NCI-H748 (cell line): ENCODE measurements at regions not wholly inside any gene's neighbourhood (a gene's known extent, or its start where the extent isn't known, plus 50 kb on each side); places are given as distances from the start of the nearest gene placed in this dataset.

ENCODE experiments used
- DNase-seq: peaks from one replicate; lab custom pipeline; 2025; ENCODE audit not compliant: unreplicated experiment; lab: John Stamatoyannopoulos, UW

DNA sequence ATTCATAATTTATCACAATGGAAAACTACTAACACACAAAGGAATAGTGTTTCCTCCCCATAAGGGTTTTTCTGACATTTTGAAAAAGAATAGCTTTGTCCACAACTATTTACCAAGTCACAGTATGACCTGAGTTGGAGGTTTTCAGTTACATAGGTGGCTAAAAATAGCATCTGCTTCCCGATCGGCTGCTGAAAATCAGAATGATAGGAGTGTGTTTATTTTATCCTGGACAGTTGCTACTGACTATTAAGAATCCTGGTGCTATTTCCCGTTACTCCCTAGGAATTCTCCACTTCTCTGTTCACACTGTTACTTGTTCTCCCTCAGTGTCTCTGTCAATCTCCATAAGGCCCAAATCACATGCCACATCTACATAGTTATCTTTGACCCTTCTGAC, 353.9 kb upstream of the RARB start:
- DNase-seq = no peak

DNA sequence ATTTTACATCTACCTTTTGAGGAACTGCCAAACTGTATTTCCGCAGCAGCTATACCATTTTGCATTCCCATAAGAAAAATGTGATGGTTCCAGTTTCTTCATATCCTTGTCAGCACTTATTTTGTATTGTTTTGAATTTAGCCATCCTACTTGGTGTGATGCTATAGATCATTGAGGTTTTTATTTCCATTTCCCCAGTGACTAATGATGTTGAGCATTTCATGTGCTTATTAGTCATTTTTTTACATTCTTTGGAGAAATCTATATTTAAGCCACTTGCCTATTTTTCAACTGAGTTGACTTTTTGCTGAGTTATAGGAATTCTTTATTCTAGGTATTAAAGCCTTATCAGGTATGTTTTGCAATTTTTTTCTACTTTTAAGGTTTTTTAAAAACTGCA, 347.6 kb upstream of the RARB start:
- no peak for DNase-seq

DNA sequence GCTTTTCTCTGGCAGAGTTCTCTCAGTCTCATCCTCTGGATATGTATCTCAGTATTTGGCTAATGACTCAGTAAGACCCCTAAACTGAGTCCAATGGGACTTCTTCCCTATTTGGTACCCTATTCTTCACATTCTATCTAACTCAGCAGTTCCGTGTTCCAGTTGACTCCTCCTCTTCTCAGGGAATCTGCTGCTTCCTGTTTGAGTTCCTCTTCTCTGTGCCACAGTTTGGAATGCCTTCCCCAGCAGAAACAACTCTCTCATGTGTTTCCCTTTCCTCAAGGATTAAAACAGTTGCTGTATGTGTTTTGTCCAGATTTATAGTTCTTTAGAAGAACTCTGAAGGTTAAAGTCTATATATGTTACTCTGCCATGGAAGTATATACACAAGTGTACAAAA, 344.0 kb upstream of the RARB start:
- no peak for DNase-seq

DNA sequence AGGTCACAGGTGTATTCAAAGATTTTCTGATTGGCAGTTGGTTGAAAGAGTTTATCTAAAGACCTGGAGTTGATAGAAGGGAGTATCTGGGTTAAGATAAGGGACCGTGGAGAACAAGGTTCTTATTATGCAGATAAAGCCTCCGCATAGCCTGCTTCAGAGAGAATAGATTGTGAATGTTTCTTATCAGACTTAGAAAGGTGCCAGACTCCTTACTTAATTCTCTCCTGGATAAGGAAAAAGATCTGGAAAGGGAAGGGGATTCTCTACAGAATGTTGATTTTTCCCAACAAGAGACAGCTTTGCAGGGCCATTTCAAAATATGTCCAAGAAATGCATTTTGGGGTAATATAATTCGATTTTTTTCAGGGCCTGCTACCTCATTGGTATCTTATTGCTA, 341.3 kb upstream of the RARB start:
- no peak for DNase-seq

DNA sequence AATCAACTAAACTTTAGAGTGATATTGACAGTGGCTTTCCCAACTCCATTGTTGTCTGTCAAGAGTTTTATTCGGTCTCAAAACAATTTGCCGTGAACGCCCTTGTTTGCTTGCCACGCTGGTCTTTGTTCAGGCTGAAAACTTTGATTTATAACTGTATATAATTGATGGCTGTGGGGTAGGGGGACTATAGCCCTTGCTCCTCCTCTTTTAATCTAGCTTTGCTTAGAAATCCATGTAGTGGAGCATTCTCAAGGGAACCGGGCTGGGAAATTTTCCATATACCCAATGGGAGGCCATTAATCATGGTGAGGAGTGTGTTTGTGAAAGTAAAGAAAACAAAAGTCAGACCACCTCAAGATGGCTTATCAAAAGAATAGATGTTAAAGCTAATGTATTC, 339.8 kb upstream of the RARB start:
- DNase-seq = peak; percentile 8

DNA sequence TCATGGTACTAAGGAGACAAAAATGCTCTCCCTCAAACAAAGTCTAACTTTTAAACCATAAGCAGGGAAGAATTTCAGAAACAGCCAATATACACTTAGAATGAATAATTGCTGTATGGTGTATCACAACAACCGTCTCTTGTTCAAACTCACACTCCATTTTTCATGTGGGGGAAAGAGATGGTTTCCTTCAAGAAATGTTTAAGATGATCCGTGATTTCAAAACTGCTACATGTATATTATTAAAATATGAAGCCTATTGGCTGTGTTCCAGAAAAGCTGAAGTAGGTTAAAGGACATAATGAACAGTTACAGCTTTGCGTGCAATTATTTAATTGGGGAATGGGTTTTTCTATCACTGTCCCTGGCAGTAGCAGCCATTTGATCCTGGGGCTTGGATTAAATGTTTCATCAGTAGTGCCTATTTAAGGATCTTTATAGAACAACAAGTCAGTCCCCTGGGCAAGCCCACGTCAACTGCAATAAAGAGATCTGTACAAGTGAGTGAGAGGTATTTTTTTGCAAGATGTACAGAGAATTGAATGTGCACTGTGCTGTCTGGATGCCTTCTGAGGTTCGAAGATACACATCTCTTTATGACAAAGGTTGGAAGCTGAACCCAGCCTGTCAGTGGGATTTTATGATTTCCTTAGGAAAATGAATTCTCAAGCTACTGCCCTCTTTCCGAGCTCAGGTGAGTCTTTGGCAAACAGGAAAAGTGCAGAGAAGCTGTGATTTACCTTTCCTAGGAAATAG, 337.2 kb upstream of the RARB start:
- no peak for DNase-seq

DNA sequence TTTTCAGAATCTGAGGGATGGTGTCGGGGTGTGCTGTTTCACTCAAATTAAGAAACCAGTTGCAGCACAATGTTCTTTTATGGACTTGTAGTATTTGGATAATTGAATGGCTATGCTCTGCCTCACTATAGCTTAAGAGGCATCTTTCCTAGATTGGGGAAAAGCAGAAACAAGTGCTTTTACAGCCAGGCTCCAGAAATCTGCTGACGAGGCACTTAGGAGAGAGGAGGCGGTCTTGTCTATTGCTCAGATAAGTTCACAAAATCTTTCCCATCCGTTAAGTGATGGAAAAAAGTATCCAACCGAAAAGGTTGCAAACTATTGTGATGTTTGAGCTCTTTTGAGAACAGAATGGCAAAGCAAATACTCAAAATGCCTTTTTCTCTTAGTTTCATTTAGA, 336.1 kb upstream of the RARB start:
- DNase-seq = no peak

DNA sequence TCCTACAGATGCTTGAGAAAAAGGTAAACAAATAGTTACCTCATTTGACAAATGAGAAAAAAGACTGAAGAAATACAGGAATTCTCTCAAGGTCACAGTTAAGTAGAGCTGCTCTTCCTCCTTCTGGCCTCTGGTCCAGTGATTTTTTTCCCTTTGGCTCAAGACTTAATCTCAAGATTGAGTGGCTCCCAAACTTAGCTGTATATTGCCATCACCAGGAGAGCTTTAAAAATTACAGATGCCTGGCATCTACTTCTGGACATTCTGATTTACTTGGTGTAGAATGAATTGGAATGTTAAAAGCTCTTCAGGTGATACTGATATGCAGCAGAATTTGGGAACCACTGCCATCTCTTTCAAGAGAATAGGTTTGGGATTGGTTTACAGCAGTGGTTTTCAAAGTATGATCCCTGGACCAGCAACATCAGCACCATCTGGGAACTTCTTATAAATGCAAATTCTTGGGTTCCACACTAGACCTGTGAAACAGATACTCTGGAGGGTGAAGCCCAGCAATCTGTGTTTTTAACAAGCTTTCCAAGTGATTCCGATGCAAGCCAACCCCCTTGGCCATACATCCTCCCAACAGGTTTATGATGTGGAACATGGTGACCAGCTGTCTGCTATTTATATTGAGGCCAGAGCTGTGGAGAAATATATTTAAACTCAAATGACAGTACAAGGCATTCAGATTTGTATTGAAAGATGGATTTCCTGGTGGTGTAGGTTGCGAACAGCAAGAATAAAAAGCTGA, 333.0 kb upstream of the RARB start:
- no peak for DNase-seq

DNA sequence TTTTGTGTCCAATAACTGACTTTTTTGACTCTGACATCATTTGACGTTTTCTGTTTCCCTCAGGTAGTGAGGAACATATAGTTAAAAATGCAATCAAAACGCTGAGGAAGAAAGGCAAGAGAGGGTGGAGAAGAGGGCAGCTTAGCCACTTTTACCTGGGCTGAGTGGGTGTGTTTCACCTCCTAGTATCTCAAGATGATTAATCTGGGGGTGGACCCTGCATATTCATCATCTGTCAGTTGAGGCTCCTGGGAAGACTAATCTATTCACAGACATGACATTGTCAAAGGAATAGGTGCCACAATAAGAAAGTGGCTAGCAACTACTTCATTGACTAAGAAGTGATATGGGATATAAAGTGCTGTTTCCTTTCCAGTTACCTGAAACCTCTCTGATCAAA, 331.5 kb upstream of the RARB start:
- no peak for DNase-seq

DNA sequence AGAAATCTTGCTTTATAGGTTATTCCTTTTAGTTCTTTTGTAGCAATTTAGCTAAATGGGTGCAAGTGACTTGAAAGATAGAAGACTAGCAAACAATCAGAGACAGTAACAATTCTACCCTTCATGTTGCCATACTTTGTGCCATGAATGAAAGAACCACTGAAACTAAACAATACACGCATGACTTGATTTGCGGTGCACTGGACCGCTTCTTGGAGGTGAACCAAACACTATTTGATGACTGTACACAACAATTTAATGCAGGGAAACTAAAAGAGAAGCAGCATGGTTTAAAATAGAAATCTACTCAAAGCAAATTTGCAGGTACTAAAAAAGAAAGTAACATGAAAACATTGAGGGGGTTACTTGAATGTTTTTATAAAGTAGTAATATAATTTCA, 331.0 kb upstream of the RARB start:
- no peak for DNase-seq

DNA sequence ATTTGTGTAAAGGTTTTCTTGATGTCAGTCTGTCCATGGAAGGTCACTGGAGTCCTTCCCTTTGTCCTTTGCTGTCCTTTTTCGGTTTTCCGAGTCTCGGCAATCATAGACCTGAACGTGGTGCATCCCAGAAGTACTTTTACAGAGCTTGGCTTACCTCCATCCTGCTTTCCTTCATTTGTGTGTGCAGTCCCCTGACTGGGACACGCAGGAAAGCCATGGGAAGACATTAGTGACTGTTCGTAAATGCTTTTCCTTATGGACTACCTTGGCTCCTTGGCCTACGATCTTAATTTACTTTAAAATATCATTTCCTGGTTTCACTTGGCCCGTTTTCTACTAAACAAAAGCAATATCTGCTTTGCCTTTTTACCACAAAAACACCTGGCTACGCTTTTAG, 328.4 kb upstream of the RARB start:
- no peak for DNase-seq

DNA sequence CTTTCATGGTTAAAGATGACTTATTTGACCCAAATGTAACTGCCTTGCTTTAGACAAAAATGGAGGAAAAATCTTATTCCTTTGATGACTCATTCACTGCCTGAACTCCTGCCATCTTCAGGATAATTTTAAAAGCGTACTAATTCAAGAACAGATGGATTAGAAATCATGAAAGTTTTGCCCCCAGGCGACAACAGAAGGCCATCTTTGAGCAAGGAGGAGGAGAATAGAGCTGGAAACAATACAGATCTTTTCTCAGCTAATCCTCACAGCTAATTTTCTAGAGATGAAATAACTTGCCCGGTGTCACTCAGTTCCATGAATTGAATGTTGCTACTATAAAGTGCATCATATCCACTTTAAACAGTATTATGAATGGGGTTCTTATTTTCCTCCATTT, 324.7 kb upstream of the RARB start:
- DNase-seq = no peak

DNA sequence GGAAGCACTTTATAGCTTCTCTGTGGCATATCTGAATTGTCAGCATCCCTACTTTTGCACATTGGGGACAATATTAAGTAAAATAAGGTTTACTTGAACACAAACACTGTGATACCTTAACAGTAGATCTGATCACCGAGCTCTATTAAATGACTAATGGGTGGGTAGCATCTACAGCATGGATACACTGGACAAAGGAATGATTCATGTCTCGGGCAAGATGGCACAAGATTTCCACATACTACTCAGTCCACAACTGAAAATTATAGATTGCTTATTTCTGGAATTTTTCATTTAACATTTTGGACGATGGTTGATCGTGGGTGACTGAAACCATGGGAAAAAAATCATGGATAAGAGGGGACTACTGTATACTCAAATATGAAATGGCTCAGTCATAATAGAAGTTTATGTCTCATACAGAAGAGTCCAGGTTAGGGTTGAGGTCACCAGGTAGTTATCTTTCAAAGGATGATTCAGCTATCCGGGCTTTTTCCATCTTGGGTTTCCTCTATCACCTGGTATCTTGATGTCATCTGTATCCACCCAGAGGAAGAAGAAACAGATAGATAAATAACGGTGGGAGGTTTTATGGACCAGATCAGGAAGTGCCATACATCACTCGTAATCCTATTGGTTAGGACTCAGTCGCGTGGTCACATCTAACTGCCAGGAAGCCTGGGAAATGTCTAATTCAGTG, 320.0 kb upstream of the RARB start:
- DNase-seq = no peak

DNA sequence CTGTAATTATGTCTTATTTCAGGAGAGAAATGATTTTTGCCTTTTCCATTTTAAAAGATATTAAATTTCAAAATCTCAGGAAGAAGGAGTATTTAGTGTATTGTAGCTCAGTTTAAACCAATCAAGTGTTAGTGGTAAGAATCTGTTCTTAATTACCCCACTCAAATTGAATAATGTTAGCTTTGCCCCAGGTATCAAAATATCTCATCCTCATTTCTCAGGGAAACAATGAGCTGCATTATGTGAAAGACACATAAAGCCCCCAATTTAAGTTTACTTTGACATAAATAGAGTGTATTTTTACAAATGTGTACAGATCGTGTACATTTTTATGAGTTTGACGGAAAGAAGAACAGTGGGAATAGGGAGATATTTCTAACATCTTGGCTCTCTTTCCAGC, 317.4 kb upstream of the RARB start:
- no peak for DNase-seq

DNA sequence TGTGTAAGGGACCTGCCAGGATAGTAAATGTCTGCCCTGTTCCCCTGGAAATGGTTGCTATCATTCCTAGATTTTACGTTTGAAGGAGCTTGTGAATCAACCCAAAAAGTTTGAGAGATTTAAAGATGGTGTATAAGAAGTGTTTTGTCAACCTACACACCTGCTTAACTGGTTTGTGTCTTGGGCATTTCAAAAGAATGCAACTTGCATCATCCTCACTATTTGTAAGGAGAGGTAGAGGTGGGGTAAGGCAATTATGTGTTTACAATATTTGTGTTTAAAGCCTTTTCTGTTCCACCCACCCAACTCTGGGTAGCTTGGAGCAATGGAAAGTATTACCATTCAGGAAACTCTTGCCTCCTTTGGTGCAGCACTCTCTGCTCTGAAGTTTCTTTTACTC, 314.2 kb upstream of the RARB start:
- no peak for DNase-seq

DNA sequence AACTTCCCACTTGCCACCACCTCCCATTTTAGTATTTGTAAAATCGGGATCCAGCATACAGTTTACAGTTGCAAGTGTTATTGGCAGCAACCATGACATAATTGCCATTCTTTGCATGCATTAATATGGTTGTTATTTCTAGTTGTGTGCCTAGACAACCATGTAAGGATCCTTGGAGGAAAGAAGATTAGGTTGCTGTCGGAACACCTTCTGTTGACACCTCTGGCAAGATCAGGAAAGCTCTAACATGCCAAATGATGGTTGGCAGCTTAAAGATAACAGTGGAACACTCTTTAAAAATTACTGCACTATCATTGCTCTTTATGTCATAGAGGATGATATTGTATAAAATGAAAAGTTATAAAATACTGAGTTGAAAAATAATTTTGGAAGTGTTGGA, 313.5 kb upstream of the RARB start:
- no peak for DNase-seq

DNA sequence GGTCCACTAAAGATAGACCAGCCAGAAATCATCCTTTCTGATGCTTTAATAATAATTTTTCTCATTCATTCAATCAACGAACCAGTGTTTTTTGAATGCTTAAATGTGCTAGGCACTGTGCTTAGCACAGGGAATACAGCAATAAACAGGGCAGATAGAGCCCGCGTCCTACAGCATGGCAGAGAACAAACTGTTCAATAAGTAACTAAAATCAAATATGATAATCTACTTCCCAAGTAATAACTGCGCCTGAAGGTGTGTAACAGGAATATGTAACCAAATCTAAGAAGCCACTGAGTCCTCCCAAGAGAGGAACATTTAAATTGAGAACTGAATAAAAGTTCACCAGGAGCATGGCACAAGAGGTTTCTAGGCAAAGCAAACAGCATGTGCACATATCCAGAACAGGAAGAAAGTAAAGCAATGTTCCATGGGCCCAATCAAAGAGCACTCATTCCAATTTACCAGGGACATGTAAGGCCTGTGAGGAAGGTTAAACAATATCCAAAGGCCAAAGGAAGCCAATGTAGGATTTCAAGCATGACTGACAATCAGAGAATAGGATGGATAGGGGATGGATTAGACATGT, 311.0 kb upstream of the RARB start:
- DNase-seq = no peak

DNA sequence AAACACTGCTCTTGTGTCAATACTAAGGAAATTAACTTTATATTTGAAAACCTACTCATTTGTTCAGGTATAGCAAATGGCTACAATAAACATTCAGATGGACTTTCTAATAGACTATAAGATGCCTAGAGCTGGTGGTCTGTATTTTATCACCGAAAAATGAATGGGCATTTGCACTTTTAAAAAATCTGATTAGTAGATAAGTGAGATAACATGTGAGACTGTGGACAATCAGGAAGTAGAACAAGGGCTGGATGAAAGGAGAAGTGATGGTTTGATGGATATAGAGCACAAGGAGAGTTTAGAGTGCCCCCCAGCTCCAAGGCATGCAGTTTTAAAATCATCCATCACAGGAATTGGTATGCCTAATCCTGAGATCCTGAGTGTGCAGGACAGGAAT, 308.4 kb upstream of the RARB start:
- no peak for DNase-seq

DNA sequence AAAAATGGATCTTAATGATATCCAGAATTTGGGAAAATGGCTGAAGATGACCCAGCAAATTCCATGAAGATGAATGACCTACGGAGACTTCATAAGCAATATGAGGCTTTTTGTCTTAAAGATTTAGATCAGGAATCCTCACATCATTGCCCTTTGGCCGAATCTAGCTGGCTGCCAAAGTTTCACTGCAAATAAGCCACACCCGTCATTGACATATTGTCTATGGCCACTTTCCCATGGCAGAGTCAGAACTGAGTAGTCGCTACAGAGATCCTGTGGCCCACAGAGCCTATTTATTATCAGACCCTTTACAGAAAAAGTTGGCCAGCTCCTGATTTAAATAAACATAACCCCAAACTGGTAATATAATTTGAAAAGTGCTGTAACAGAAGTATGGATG, 307.4 kb upstream of the RARB start:
- DNase-seq = no peak

DNA sequence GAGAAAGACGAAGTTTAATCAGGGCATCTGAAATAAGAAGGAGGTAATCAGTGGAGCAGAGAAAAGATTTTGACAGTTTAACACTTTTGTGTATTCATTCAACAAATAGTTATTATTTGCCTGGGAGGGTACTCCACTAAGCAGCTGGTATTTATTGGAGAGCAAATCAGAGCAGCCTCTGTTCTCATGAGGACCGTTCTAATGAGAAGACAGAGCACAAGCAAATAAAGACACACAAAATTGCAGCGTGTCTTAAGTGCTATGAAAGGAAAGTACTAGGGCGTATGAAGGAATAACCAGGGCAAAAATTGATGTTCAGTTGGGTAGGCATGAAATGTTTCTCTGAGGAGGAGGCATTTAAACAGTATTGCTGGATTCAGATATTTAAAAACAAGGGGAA, 302.9 kb upstream of the RARB start:
- no peak for DNase-seq

DNA sequence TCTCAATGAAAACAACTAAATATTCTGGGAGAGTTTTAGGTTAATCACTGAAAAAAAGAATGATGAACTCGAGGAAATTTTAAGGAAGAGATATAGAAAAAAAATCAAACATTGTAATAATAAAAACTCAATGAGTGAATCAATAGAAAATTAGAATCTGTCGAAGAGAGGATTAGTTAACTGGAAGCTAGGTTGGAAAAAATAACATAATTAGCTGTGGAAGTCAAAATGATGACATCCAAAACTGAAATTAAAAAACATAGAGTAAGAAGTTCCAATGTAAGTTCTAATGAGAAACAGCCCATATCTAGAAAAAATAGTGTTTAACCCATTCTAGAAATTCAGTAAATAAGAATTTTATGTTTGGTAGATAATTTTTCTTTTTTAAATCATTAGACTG, 299.3 kb upstream of the RARB start:
- DNase-seq = no peak
